Activated T-cell treated with anti-CD3 and anti-CD28 coated beads, Interleukin-2, amount 50 U/mL, for 72 hours (primary cell): ENCODE measurements at regions not wholly inside any gene's neighbourhood (a gene's known extent, or its start where the extent isn't known, plus 50 kb on each side); places are given as distances from the start of the nearest gene placed in this dataset.
A peak's percentile ranks its signal among the peaks of the same experiment; 100 is the strongest.

Source experiments
- ATAC-seq, 2 donors: fragments of 150-1000 bp; cut with Tn5 transposase; replicated peaks in 1 of 2; 2 replicates each; pipeline ENCODE4 v1.10.0; 2021; ENCODE audit warnings: moderate library complexity in 2 of 2, mild to moderate bottlenecking in 1 of 2
- DNase-seq, 2 donors: peaks; one replicate each; pipeline ENCODE4 v3.0.0; 2021 to 2022; ENCODE audit warnings: mixed read lengths in 1 of 2
- H3K27ac Mint-ChIP-seq: one replicate; pipeline ENCODE4 v1.8.0; 2022; ENCODE audit warnings: mild to moderate bottlenecking, moderate library complexity, mixed read lengths
- H3K27me3 Mint-ChIP-seq: one replicate; pipeline ENCODE4 v1.8.0; 2022; ENCODE audit warnings: low read depth, mixed read lengths
- H3K36me3 Mint-ChIP-seq, 2 donors: one replicate each; pipeline ENCODE4 v1.8.0; 2022; ENCODE audit warnings: mixed read lengths in 2 of 2, mild to moderate bottlenecking in 1 of 2; ENCODE audit not compliant: insufficient read depth in 2 of 2
- H3K4me1 Mint-ChIP-seq: one replicate; pipeline ENCODE4 v1.8.0; 2022; ENCODE audit warnings: low read depth, mixed read lengths
- H3K4me3 Mint-ChIP-seq, 2 donors: one replicate each; pipeline ENCODE4 v1.8.0; 2022; ENCODE audit warnings: mild to moderate bottlenecking in 2 of 2, mixed read lengths in 2 of 2, moderate library complexity in 2 of 2
- H3K9me3 Mint-ChIP-seq, 2 donors: one replicate each; pipeline ENCODE4 v1.8.0; 2022; ENCODE audit warnings: mixed read lengths in 2 of 2

DNA sequence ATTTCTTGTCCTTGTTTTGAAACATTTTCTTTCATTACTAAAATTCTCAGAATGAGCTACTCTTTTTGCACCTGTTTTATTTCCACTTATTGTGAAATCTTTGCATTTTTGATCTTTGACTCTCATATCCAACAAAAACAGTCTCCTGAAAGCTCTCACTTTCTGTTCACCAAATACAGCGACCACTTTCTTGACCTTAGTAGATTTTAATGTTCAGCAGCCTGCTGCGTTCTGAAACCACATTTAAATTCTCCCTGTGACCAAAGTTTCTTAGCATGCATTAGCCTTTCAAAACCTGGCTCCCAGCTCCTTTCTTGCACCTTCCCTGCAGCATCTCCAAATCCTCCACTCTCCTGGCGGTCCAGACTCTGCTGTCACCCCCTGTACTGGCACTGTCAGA, 404.4 kb upstream of the PDE3A start:
- no peak overlapping the region for H3K27ac Mint-ChIP-seq
- peaks cover 0 to 2% of the 10 kb centered on the region in 2 donors for H3K9me3 Mint-ChIP-seq
- ATAC-seq = no peak
- DNase-seq = no peak
- H3K36me3 Mint-ChIP-seq = no peaks in the 10 kb centered on the region
- H3K4me1 Mint-ChIP-seq = no peaks in the 10 kb centered on the region
- H3K27me3 Mint-ChIP-seq = no peaks in the 10 kb centered on the region
- H3K4me3 Mint-ChIP-seq = no peak overlapping the region

DNA sequence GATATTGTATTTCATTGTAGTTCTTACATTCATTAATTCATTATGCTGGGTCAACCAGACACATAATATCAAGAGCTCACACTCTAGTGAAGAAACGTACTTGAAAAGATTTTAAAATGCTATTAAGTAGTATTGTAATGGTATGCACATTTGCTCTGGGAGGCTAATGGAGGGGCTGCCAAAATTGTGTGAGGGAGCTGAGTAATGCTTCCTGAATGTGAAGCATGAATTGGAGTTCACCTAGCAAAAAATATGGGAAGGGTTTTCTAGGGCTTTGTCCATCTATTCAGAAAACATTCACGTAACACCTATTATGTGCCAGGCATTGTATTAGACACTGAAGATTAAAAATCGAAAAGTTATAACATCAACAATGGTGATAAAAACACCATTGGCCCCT, 403.8 kb upstream of the PDE3A start:
- Mint-ChIP-seq H3K27me3 (no peaks in the 10 kb centered on the region), H3K4me3 (no peak overlapping the region), H3K9me3 (peaks cover 0 to 2% of the 10 kb centered on the region in 2 donors), H3K4me1 (no peaks in the 10 kb centered on the region), H3K36me3 (no peaks in the 10 kb centered on the region), H3K27ac (no peak overlapping the region)
- no peak for DNase-seq
- ATAC-seq = no peak

DNA sequence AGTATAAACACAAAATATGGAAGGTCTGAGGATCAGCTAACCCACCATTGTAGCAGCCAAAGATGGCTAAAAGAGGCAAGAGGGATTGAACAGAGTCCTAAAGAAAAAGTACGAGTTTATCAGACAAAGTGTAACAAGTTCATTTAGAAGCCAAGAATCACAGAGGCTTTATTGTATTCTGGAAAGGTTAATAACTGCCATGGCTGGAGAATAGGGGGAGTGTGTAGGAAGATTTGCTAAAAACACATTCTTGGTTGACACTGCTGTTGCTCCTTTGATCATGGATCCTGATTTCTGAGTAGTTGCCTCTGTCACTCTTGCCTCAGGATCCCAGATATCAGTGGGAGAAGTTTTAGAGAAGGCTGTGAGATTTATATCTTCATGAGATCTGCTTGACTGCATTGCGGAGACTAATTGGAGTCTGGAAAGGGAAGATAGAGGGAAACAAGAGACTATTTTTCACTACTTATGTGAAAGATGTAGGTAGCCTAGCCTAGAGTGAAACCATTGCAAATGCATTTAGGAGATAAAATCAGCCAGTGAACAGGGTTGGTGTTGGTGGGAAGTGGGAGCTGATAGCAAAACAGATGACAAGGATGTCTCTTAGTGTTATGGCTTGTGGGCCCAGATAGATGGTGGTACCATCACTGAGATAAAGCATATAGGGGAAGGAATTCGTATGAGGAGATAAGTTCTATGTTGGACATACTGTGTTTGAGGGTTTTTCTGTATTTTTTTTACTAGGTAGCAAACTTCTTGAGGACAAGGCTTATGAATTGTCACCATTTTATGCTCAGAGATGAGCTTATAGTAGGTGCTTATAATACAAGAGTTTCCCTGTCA, 402.9 kb upstream of the PDE3A start:
- Mint-ChIP-seq H3K36me3 (no peaks in the 10 kb centered on the region), H3K27me3 (no peaks in the 10 kb centered on the region), H3K27ac (no peak overlapping the region), H3K4me3 (no peak overlapping the region), H3K9me3 (no peaks in the 10 kb centered on the region), H3K4me1 (no peaks in the 10 kb centered on the region)
- DNase-seq (no peak), ATAC-seq (no peak)

DNA sequence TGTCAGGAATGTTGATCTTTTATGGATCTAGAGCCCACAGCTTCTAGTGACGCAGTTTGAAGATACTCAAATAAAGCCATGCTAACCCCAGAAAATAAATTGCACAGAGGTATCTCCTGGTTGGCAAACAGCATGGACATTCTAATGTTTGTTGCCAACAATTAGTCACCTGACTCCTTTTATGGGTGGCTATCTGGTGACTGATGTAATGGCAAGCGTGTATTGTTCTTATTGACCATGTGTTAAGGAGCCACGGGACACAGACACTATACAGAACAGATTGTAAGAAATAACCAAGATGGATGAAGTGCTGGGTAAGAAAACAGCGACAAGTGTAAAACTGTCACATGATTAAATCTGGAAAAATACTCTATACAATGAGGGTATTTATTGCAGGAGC, 401.3 kb upstream of the PDE3A start:
- no peak overlapping the region for H3K4me3 Mint-ChIP-seq
- DNase-seq = no peak
- ATAC-seq = no peak
- no peak overlapping the region for H3K27ac Mint-ChIP-seq
- no peaks in the 10 kb centered on the region for H3K27me3 Mint-ChIP-seq
- no peaks in the 10 kb centered on the region for H3K36me3 Mint-ChIP-seq
- H3K4me1 Mint-ChIP-seq = peaks cover 3% of the 10 kb centered on the region
- H3K9me3 Mint-ChIP-seq = no peaks in the 10 kb centered on the region

DNA sequence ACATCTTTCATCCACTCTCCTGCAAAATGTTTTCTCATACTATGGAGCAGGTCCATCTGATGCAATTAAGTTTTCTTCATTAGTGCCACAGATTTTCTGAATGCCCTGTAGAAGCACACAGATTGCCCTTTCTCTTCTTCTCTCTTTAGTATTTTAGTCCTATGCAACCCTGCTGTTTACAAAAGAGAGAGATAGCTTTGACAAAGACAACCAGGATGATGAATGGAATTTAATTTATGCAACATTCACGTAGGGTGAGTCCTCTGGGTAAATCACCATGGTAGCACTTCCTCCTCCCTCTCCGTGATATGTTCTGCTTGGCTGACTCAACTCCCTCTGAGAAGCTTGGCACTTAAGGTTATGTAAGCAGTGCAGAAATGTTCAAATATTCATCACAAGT, 400.9 kb upstream of the PDE3A start:
- Mint-ChIP-seq H3K4me3 (no peak overlapping the region), H3K9me3 (no peaks in the 10 kb centered on the region)
- ATAC-seq = no peak

DNA sequence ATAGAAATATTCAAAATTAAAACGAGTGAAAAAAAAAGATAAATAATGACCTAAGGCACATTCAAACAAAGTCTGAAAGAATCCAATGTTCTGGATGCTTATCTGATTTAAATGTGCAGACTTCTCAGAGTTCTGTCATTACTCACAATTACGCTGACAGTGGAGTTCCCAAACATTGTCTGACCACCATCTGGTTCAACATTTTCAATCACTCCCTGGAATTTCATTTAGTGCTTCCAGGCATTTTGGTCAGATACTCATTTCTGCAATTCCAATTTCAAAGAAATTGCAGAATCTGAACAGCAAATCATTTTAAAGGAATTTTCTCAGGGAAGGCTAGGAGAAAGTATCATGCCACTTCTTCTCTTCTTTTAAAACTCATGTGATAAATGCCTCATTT, 398.2 kb upstream of the PDE3A start:
- Mint-ChIP-seq H3K4me3 (no peak overlapping the region), H3K27me3 (no peaks in the 10 kb centered on the region), H3K9me3 (no peaks in the 10 kb centered on the region), H3K4me1 (peaks cover 10% of the 10 kb centered on the region), H3K27ac (no peak overlapping the region), H3K36me3 (no peaks in the 10 kb centered on the region)
- no peak for DNase-seq
- no peak for ATAC-seq

More for the DNA sequence above, 400.9 kb upstream of the PDE3A start:
- DNase-seq = no peak
- Mint-ChIP-seq H3K4me1 (peaks cover 7% of the 10 kb centered on the region), H3K27ac (no peak overlapping the region), H3K27me3 (no peaks in the 10 kb centered on the region), H3K36me3 (no peaks in the 10 kb centered on the region)

DNA sequence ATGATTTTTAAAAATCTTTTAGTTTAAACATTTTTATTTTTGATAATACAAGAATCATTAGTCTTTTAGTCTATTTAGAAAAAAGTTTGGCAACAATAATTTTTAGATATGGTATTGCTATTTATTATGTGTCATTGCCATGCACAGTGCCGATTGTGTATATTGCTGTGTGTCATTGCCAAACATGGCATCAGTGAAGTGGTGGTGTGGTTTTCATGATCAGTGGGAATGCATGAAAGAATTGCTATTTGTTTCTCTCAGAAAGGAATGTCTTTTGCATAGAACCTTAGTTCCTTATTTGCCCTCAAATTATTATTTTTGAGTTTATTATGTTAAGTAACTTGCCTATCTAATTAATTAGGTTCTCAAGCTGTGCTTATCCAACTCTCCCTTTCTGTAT, 397.5 kb upstream of the PDE3A start:
- DNase-seq (no peak), ATAC-seq (no peak)
- H3K27me3 Mint-ChIP-seq = no peaks in the 10 kb centered on the region
- no peaks in the 10 kb centered on the region for H3K36me3 Mint-ChIP-seq
- no peaks in the 10 kb centered on the region for H3K9me3 Mint-ChIP-seq
- no peak overlapping the region for H3K27ac Mint-ChIP-seq
- H3K4me3 Mint-ChIP-seq = no peak overlapping the region
- H3K4me1 Mint-ChIP-seq = peaks cover 10% of the 10 kb centered on the region

DNA sequence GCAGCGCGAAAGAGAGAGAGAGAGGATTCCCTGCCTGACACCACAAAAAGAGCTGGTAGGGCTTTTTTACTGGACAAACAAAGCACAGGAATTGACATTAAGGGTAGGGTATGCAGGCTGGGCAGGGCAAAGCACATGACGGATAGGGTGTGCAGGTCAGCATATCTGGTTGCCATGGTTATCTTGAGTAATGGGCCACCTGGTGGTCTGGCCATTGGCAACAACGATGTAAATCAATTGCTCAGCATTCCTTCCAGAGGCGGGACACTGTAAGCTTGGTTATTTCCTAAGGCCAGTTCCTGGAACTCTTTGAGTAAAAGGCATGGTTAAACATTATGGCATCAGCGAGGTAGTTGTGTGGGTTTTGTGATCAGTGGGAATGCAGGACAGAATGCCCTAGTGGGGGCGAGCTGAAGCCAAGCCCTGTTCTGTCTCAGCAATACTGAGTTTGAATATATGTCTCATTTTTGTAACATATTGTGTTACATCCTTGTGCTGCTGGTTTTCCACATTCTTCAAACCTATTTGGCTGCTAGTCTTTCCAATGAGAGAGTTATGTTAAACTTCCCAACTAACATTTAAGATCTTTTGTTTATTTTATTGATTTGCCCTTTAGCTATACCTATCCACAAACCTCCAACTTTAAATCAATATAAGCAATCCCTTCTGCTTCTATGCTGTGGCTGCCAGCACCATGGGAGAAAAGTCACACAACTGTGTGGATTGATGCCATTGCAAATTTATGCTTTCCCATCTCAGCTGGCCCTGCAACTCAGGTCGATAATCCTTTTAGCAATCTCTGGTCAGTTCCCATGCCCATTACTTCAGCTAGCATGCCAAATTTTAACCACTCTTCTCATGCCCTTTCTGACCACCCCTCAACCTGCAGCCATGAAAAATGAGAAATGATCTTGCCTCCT, 396.7 kb upstream of the PDE3A start:
- Mint-ChIP-seq H3K9me3 (no peaks in the 10 kb centered on the region), H3K4me1 (peaks cover 10% of the 10 kb centered on the region), H3K36me3 (no peaks in the 10 kb centered on the region), H3K4me3 (no peak overlapping the region), H3K27ac (no peak overlapping the region), H3K27me3 (no peaks in the 10 kb centered on the region)
- DNase-seq (no peak), ATAC-seq (no peak)

DNA sequence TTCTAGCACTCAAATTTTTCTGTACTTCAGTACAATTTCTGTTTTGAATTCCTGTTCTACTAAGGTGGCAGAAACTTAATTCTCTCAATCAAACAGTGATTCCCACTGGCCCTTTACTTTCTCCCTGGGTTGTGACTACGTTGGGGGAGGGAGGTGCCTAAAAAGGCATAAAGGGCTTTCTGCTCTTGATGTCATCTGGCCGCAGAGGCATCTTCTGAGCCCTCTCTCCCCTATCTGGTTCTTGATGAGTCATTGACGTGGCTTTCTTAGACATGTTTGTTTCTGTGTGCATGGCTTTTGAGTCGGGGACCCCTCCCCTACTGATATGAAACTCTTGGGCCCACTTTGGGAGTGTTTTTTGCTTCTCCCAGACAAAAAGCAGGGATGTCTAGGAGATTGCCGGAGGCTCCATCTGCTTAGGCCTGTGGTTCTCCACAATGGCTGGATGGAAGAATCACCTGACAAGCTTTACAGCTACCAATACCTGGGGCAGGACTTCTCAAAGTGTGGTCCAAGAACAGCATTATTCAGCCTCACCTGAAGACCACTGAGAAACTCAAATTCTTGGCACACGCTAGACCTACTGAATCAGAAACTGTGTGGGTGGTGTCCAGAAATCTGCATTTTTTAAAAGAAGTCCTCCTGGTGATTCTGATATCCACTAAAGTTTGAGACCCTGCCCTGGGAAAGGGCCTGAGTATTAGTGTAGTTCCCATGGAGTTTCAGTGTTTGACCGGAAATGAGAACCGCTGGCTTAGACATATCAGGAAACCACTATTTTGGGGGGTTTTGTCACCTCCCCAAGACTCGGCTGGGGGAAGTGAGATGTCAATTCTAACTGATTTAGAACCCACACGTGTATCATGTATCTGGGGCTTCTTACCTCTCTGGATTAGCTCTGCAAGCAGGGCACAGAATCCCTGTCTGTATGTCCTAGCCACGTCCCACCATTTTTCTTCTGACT, 395.7 kb upstream of the PDE3A start:
- DNase-seq (peak; percentile 14 to 28), ATAC-seq (peak; percentile 83 to 90)
- H3K36me3 Mint-ChIP-seq = no peaks in the 10 kb centered on the region
- H3K27me3 Mint-ChIP-seq = no peaks in the 10 kb centered on the region
- no peaks in the 10 kb centered on the region for H3K9me3 Mint-ChIP-seq
- no peak overlapping the region for H3K27ac Mint-ChIP-seq
- peaks cover 10% of the 10 kb centered on the region for H3K4me1 Mint-ChIP-seq
- no peak overlapping the region for H3K4me3 Mint-ChIP-seq

DNA sequence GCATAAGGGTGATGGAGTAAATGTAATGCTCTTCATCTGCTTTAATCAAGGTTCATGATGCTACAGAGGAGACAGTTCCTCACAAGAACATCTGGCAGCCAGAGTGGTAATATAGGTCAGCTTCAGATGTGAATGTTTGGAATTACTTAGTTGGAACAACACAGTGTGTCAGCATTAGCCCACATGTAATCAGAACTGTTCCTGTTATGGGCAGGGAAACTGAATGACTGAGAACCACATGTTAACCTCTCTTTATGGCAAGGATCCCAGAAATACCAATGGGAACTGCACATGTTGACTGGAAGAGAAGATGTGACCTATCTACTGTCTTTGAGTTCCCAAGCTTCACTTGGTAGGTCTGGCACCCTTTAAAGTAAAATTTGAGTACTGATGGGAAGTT, 390.1 kb upstream of the PDE3A start:
- H3K27me3 Mint-ChIP-seq = no peaks in the 10 kb centered on the region
- no peak overlapping the region for H3K27ac Mint-ChIP-seq
- no peak for ATAC-seq
- H3K4me1 Mint-ChIP-seq = no peaks in the 10 kb centered on the region
- no peak overlapping the region for H3K4me3 Mint-ChIP-seq
- no peak for DNase-seq
- peaks cover 0 to 2% of the 10 kb centered on the region in 2 donors for H3K9me3 Mint-ChIP-seq
- H3K36me3 Mint-ChIP-seq = no peaks in the 10 kb centered on the region

DNA sequence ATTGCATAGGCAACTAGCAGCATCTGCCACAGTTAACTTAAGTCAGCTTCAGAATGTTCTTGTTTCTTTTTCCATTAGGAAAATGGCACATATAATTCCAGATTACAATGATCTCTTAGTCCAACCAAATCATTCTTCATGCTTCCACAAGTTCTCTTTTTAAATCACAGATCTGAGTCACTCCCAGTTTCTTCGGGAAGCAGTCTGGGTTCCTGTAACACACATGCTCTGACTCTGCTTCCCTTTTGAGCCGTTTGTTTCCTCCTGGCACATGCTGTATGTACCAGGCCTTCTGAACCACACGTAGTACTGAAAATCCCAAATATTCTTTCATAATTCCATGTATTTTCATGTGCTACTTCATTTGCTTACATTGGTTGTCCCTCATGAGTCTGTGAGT, 388.8 kb upstream of the PDE3A start:
- Mint-ChIP-seq H3K4me3 (no peak overlapping the region), H3K27me3 (no peaks in the 10 kb centered on the region), H3K9me3 (peaks cover 0 to 2% of the 10 kb centered on the region in 2 donors), H3K4me1 (no peaks in the 10 kb centered on the region), H3K36me3 (no peaks in the 10 kb centered on the region), H3K27ac (no peak overlapping the region)
- DNase-seq = no peak
- ATAC-seq = no peak

DNA sequence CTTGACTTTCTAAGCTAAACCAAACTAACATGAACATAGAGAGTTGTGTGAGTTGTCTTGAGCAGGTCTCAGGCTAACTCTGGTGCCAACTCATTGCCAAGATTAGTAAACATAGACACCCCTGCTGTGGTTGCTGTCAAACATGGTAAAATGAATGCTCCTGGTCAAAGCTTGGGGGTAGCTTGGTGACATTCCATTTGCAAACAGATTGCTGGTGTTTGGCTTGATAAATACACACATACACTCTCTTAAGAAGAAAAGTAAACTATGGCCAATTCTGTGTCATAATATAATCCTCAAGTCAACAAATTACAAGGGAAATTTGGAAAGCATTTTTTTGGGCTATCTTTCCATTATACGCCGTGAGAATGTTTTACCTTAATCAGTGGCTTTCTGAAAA, 386.4 kb upstream of the PDE3A start:
- H3K4me1 Mint-ChIP-seq = no peaks in the 10 kb centered on the region
- peaks cover 0 to 2% of the 10 kb centered on the region in 2 donors for H3K9me3 Mint-ChIP-seq
- ATAC-seq = no peak
- no peak overlapping the region for H3K27ac Mint-ChIP-seq
- no peaks in the 10 kb centered on the region for H3K36me3 Mint-ChIP-seq
- H3K4me3 Mint-ChIP-seq = no peak overlapping the region
- H3K27me3 Mint-ChIP-seq = no peaks in the 10 kb centered on the region
- no peak for DNase-seq
